A549 (cell line): ENCODE measurements at regions not wholly inside any gene's neighbourhood (a gene's known extent, or its start where the extent isn't known, plus 50 kb on each side); places are given as distances from the start of the nearest gene placed in this dataset.

Source experiments
- CTCF ChIP-seq: fragments of >200 bp; sonication (Bioruptor Twin); formaldehyde crosslinking; IDR thresholded peaks from 3 replicates; pipeline ENCODE4 v1.5.1; 2016
- MAX ChIP-seq: IDR thresholded peaks from 2 replicates; pipeline ENCODE4 v1.6.1; 2012
- NR3C1 ChIP-seq: fragments of >200 bp; sonication (Bioruptor Twin); formaldehyde crosslinking; IDR thresholded peaks from 3 replicates; pipeline ENCODE4 v1.6.1; 2017
- POLR2A ChIP-seq: IDR thresholded peaks from 2 replicates; pipeline ENCODE4 v1.6.1; 2012; ENCODE audit warnings: mild to moderate bottlenecking, low read length
- POLR2AphosphoS2 ChIP-seq: conservative IDR thresholded peaks from 2 replicates; pipeline ENCODE4 v1.6.1; 2012; ENCODE audit warnings: low read length, improper control_type of control experiment, inconsistent platforms
- REST ChIP-seq: fragments of 200-600 bp; sonication (generic); IDR thresholded peaks from 2 replicates; pipeline ENCODE4 v1.6.1; 2016; ENCODE audit warnings: antibody characterized with exemption, mild to moderate bottlenecking, moderate library complexity
- RFX5 ChIP-seq: fragments of 450-650 bp; IDR thresholded peaks from 2 replicates; pipeline ENCODE4 v1.7.1; 2014; ENCODE audit warnings: antibody characterized with exemption, mild to moderate bottlenecking, moderate library complexity
- SREBF2 ChIP-seq: fragments of 450-650 bp; IDR thresholded peaks from 2 replicates; pipeline ENCODE4 v1.6.1; 2014; ENCODE audit warnings: mild to moderate bottlenecking, moderate library complexity

- TF ChIP-seq POLR2AphosphoS2 (no peak), MAX (no peak), RFX5 (no peak), POLR2A (no peak), REST (no peak), SREBF2 (no peak), CTCF (no peak), NR3C1 (no peak)
Observed at GRCh38 chr13:55714120-55714519, 1426.6 kb upstream of the PRR20A start.
